Naive B cell (primary cell): ENCODE measurements at regions not wholly inside any gene's neighbourhood (a gene's known extent, or its start where the extent isn't known, plus 50 kb on each side); places are given as distances from the start of the nearest gene placed in this dataset.
"Not testable (repeated sequence)": the region's sequence is repeated elsewhere in the genome, so short reads cannot be mapped to it uniquely, and the experiment has no call there.

ENCODE experiments used
- ATAC-seq, 2 donors: fragments of 150-1000 bp; cut with Tn5 transposase; 2 replicates each; pipeline ENCODE4 v1.10.0; 2021; ENCODE audit warnings: low read depth in 2 of 2, mild to moderate bottlenecking in 2 of 2, moderate library complexity in 2 of 2
- DNase-seq: peaks from one replicate; pipeline ENCODE4 v3.0.0; 2022
- H3K27ac Mint-ChIP-seq, 6 donors: one replicate each; pipeline ENCODE4 v1.8.0; 2020 to 2022; ENCODE audit warnings: mild to moderate bottlenecking in 6 of 6, mixed read lengths in 6 of 6, moderate library complexity in 5 of 6, inconsistent platforms in 2 of 6
- H3K27me3 Mint-ChIP-seq, 3 donors: one replicate each; pipeline ENCODE4 v1.8.0; 2021 to 2022; ENCODE audit warnings: mixed read lengths in 3 of 3, mild to moderate bottlenecking in 1 of 3
- H3K36me3 Mint-ChIP-seq, 2 donors: one replicate each; pipeline ENCODE4 v1.8.0; 2020 to 2022; ENCODE audit warnings: mixed read lengths in 2 of 2, inconsistent platforms in 1 of 2, mild to moderate bottlenecking in 1 of 2
- H3K4me1 Mint-ChIP-seq, 3 donors: one replicate each; pipeline ENCODE4 v1.8.0; 2020 to 2022; ENCODE audit warnings: mixed read lengths in 3 of 3, inconsistent platforms in 1 of 3, mild to moderate bottlenecking in 1 of 3, moderate library complexity in 1 of 3
- H3K4me3 Mint-ChIP-seq, 8 donors: one replicate each; pipeline ENCODE4 v1.8.0; 2020 to 2022; ENCODE audit warnings: mild to moderate bottlenecking in 8 of 8, mixed read lengths in 8 of 8, moderate library complexity in 8 of 8, inconsistent platforms in 2 of 8
- H3K9me3 Mint-ChIP-seq, 7 donors: one replicate each; pipeline ENCODE4 v1.8.0; 2020 to 2022; ENCODE audit warnings: mixed read lengths in 7 of 7, mild to moderate bottlenecking in 5 of 7, inconsistent platforms in 2 of 7, moderate library complexity in 1 of 7

GRCh38 chr17:54527941-54528340 is 372.7 kb upstream of the TOM1L1 start:
- Mint-ChIP-seq H3K4me3 (no peak overlapping the region), H3K36me3 (no peaks in the 10 kb centered on the region), H3K4me1 (no peaks in the 10 kb centered on the region), H3K27me3 (no peaks in the 10 kb centered on the region), H3K27ac (no peak overlapping the region), H3K9me3 (peaks cover 0 to 8% (median 2%) of the 10 kb centered on the region in 7 donors)
- DNase-seq (no peak), ATAC-seq (no peak)

- Mint-ChIP-seq H3K27ac (no peak overlapping the region), H3K4me3 (no peak overlapping the region), H3K4me1 (no peaks in the 10 kb centered on the region), H3K9me3 (peaks cover 0 to 8% (median 2%) of the 10 kb centered on the region in 7 donors), H3K36me3 (no peaks in the 10 kb centered on the region), H3K27me3 (no peaks in the 10 kb centered on the region)
- DNase-seq (no peak), ATAC-seq (no peak)
Observed at GRCh38 chr17:54530398-54530797, 370.3 kb upstream of the TOM1L1 start.

DNA sequence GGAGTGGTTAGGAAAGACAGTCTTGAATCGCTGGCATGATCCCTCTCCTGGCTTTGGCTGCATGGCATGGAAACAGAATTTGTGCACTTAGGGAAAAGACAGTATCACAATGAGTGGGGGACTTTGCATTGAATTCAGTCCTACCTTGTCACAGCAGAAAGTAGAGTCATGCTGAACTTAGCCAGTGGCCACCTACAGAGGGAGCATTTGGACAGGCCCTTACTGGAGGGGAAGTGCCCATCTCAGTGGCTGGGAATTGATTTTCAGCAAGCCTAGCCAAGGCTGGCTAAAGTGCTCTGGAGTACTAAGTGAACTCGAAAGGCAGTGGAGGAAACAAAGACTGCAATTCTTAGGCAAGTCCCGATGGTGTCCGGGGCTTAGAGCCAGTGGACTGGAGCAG is 364.3 kb upstream of the TOM1L1 start:
- ATAC-seq, result no peak
- Mint-ChIP-seq H3K4me3 (no peak overlapping the region), H3K27me3 (no peaks in the 10 kb centered on the region), H3K36me3 (no peaks in the 10 kb centered on the region), H3K9me3 (peaks cover 1 to 15% (median 4%) of the 10 kb centered on the region in 7 donors), H3K27ac (no peak overlapping the region), H3K4me1 (no peaks in the 10 kb centered on the region)
- DNase-seq, result no peak

- Mint-ChIP-seq H3K9me3 (peaks cover 1 to 17% (median 8%) of the 10 kb centered on the region in 7 donors), H3K27me3 (no peaks in the 10 kb centered on the region), H3K4me3 (no peak overlapping the region), H3K27ac (no peak overlapping the region), H3K36me3 (no peaks in the 10 kb centered on the region), H3K4me1 (no peaks in the 10 kb centered on the region)
- ATAC-seq (no peak), DNase-seq (no peak)
Observed at GRCh38 chr17:54537656-54538055, 363.0 kb upstream of the TOM1L1 start.

GRCh38 chr17:54544249-54544648 is 356.4 kb upstream of the TOM1L1 start:
- H3K4me3 Mint-ChIP-seq, result no peak overlapping the region
- H3K36me3 Mint-ChIP-seq, result no peaks in the 10 kb centered on the region
- no peaks in the 10 kb centered on the region for H3K4me1 Mint-ChIP-seq
- ATAC-seq (no peak), DNase-seq (no peak)
- peaks cover 3 to 35% (median 13%) of the 10 kb centered on the region in 7 donors for H3K9me3 Mint-ChIP-seq
- no peak overlapping the region for H3K27ac Mint-ChIP-seq
- no peaks in the 10 kb centered on the region for H3K27me3 Mint-ChIP-seq

DNA sequence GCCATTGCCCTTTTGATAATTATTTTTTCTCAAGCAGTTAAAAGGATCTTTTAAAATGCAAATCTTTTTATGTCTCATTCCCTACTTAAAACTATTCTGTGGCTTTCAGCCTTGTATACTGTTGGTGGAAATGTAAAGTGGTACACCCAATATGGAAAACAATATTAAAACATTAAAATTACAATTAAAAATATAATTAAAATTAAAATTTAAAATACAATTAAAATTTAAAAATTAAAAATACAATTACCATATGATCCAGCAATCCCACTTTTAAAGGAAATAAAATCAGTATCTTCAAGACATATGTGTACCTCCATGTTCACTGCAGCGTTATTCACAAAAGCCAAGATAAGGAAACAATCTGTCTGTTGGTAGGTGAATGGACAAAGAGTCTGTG is 340.8 kb upstream of the TOM1L1 start:
- Mint-ChIP-seq H3K36me3 (no peaks in the 10 kb centered on the region), H3K27ac (no peak overlapping the region), H3K4me1 (no peaks in the 10 kb centered on the region), H3K4me3 (no peak overlapping the region), H3K27me3 (no peaks in the 10 kb centered on the region), H3K9me3 (peaks cover 2 to 19% (median 12%) of the 10 kb centered on the region in 7 donors)
- no peak for DNase-seq
- ATAC-seq, result no peak

GRCh38 chr17:54608634-54609155 is 292.0 kb upstream of the TOM1L1 start:
- Mint-ChIP-seq H3K4me1 (no peaks in the 10 kb centered on the region), H3K36me3 (peaks cover 0 to 5% of the 10 kb centered on the region in 2 donors), H3K9me3 (peaks cover 13 to 52% (median 24%) of the 10 kb centered on the region in 7 donors), H3K4me3 (no peak overlapping the region), H3K27me3 (no peaks in the 10 kb centered on the region), H3K27ac (no peak overlapping the region)
- DNase-seq (no peak), ATAC-seq (no peak)

DNA sequence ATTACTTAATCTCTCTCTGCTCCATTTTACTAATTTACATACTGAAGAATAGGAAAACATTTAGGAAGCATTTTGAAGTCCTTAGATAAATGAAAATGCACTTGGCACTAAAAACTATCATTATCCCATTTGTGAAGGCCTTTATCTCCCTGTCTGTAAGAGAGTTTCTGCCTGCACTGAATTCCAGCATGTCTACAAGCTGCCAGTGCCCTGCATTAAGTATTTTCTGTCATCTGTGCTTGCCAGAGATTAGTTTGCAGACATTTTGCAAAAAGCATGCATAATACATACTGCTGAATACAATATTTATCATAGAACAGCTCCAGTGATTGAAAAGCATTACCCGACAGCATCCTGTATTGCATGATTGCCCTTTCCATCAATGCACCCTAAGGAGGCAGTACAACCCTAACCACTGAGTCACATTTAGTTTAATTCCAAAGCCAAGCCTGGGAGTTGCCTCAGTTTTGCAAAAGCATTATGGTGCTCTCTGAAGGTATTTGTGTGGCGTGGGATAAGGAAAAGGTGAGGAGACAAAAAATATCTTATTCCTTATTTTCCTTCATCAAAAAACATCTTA is 280.2 kb upstream of the TOM1L1 start:
- H3K27ac Mint-ChIP-seq, result no peak overlapping the region
- H3K36me3 Mint-ChIP-seq, result no peaks in the 10 kb centered on the region
- no peaks in the 10 kb centered on the region for H3K27me3 Mint-ChIP-seq
- no peak overlapping the region for H3K4me3 Mint-ChIP-seq
- no peaks in the 10 kb centered on the region for H3K4me1 Mint-ChIP-seq
- DNase-seq (no peak), ATAC-seq (no peak)
- H3K9me3 Mint-ChIP-seq, result peaks cover 0 to 21% (median 8%) of the 10 kb centered on the region in 7 donors

DNA sequence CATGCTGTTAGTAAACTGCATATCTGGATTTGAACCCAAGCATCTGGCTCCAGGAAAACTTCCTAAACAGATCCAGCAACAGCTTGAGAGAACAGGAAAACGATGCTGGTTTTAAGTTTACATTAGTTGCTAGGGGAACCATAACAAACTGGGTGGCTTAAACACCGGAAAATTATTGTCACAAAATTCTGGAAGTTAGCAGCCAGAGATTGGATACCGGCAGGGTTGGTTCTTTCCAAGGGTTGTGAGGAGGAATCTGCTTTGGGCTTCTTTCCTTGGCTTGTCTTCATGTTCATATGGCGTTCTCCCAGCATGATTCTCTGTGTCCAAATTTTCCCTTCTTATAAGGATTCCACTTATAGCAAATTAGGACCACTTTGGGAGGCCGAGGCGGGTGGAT is 276.9 kb upstream of the TOM1L1 start:
- peaks cover 0 to 10% (median 3%) of the 10 kb centered on the region in 7 donors for H3K9me3 Mint-ChIP-seq
- DNase-seq (no peak), ATAC-seq (no peak)
- H3K36me3 Mint-ChIP-seq, result no peaks in the 10 kb centered on the region
- H3K27me3 Mint-ChIP-seq, result no peaks in the 10 kb centered on the region
- H3K27ac Mint-ChIP-seq, result no peak overlapping the region
- H3K4me1 Mint-ChIP-seq, result no peaks in the 10 kb centered on the region
- H3K4me3 Mint-ChIP-seq, result no peak overlapping the region

DNA sequence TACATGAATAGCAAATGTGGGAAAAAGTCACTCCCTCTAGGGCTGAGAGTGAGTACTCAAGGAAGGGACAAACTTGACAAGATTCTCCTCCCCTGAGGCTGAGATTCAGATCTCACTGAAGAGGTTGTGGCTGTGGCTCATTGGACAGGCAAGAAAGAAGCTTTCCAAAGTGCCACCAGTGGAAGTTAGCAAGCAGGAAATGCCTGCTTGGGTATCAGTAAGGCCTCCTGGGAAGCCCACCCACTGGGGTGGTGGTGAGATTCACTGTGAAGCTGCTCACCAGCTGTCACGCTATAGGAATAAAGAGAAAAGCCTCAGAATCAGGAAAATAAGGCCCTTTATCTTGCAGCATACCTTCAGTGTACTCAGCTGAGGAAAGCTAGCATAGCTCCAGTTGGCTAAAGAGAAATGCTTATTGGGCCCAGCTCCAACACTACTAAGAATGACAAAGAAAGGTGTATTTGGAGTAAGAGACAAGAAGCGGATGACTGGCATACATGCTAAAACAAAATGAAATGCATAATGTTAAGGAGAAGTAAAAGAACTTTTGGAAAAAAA is 274.4 kb upstream of the TOM1L1 start:
- peaks cover 0 to 3% (median 0%) of the 10 kb centered on the region in 7 donors for H3K9me3 Mint-ChIP-seq

DNA sequence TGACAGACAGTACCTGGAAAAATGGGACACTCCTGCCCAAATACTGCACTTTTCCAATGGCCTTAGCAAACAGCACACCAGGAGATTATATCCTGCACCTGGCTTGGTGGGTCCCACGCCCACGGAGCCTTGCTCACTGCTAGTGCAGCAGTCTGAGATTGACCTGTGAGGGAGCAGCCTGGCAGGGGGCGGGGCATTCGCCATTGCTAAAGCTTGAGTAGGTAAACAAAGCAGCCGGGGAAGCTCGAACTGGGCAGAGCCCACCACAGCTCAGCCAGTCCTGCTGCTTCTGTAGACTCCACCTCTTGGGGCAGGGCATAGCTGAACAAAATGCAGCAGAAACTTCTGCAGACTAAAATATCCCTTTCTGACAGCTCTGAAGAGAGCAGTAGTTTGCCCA is 261.2 kb upstream of the TOM1L1 start:
- not testable (repeated sequence) for ATAC-seq, H3K27ac Mint-ChIP-seq, H3K4me3 Mint-ChIP-seq, H3K4me1 Mint-ChIP-seq, DNase-seq, H3K27me3 Mint-ChIP-seq
- H3K9me3 Mint-ChIP-seq, result peaks cover 7 to 29% (median 14%) of the 10 kb centered on the region in 7 donors
- peaks cover 0 to 16% of the 10 kb centered on the region in 2 donors for H3K36me3 Mint-ChIP-seq

More for the DNA sequence above, 274.4 kb upstream of the TOM1L1 start:
- Mint-ChIP-seq H3K36me3 (no peaks in the 10 kb centered on the region), H3K27ac (no peak overlapping the region), H3K4me1 (no peaks in the 10 kb centered on the region), H3K4me3 (no peak overlapping the region), H3K27me3 (no peaks in the 10 kb centered on the region)
- DNase-seq (no peak), ATAC-seq (no peak)

DNA sequence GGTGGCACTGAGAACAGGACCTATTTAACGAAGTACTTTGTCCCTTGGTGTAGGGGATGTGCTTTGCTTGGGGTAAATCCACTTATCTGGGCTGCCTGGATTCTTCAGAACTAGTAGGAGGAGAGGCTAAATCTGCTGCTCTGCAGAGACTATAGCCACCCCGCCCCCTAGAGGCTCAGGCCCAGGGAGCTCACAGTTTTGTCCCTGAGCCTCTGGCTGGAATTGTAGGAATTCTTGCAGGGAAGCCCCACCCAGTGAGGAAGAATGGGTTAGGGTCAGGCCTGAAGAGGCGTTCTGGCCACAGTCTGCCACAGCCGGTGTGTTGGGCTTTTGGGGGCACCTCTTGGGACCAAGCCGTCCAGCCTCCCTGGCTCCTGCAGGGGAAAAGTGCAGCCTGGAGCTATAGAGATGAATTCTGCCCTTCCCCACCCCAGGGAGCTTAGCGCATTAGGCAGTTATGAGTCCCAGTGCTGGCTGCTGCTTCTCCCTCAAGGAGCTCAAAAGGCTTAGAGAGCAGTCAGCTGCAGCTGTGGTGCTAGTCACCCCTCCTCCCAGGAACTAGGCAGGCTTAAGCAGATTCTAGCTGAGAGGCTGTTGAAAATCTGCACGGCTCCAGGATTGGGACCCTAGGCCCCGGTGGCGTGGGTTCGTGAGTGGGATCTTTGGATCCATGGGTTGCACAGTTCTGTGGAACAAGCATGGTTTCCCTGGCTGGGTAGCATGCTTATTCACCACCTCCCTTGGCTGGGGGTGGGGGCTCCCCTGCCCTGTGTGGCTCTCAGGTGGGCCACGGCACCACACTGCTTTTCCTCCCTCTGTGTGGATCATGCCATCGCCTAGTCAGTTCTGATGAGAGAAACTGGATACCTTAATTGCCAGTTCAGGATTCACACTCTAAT is 237.4 kb upstream of the TOM1L1 start:
- Mint-ChIP-seq H3K27me3 (no peaks in the 10 kb centered on the region), H3K4me1 (no peaks in the 10 kb centered on the region), H3K36me3 (no peaks in the 10 kb centered on the region), H3K9me3 (peaks cover 0 to 10% (median 2%) of the 10 kb centered on the region in 7 donors), H3K4me3 (no peak overlapping the region), H3K27ac (no peak overlapping the region)
- ATAC-seq (no peak), DNase-seq (no peak)

DNA sequence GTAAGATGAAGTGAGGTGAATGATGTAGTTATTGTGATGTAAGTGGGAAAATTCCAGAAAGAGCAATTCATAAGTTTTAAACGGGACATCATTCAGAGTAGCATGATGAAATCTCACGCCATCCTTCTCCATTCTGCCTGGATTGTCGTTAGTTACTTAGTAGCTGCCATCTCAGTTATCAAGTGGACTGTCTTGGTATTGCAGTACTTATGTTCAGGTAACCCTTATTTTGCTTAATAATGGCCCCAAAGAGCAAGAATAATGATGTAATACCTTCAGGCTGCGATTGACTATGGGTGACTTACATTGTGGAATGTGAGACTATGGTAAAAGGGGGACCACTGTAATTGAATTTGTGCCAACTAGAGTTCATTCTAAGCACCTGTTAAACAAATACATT is 234.1 kb upstream of the TOM1L1 start:
- H3K9me3 Mint-ChIP-seq, result peaks cover 0 to 3% (median 0%) of the 10 kb centered on the region in 7 donors
- DNase-seq, result no peak
- ATAC-seq, result no peak
- H3K36me3 Mint-ChIP-seq, result no peaks in the 10 kb centered on the region
- no peak overlapping the region for H3K4me3 Mint-ChIP-seq
- no peak overlapping the region for H3K27ac Mint-ChIP-seq
- H3K27me3 Mint-ChIP-seq, result no peaks in the 10 kb centered on the region
- H3K4me1 Mint-ChIP-seq, result no peaks in the 10 kb centered on the region

GRCh38 chr17:54678158-54678557 is 222.5 kb upstream of the TOM1L1 start:
- Mint-ChIP-seq H3K27ac (no peak overlapping the region), H3K36me3 (no peaks in the 10 kb centered on the region), H3K27me3 (no peaks in the 10 kb centered on the region), H3K4me1 (no peaks in the 10 kb centered on the region), H3K9me3 (peaks cover 0 to 10% (median 4%) of the 10 kb centered on the region in 7 donors), H3K4me3 (no peak overlapping the region)
- no peak for DNase-seq
- no peak for ATAC-seq
